Heart right ventricle (tissue), 16 donors: ENCODE measurements at regions not wholly inside any gene's neighbourhood (a gene's known extent, or its start where the extent isn't known, plus 50 kb on each side); places are given as distances from the start of the nearest gene placed in this dataset.

Source experiments
- ATAC-seq, 8 donors: fragments of 200-7000 bp; cut with Tn5 transposase; one replicate each; pipeline ENCODE4 v1.9.1; 2020; ENCODE audit warnings: mild to moderate bottlenecking in 8 of 8, moderate library complexity in 8 of 8, moderate number of reproducible peaks in 1 of 8
- DNase-seq, 2 donors: peaks; one replicate each; pipeline ENCODE4 v3.0.0-alpha.2; 2020
- H3K27ac ChIP-seq, 10 donors: fragments of 200-600 bp; sonication (generic) in 2 of 10; one replicate each; pipeline versions ENCODE4 v1.5.0 to v1.8.0; 2020 to 2022; ENCODE audit warnings: mild to moderate bottlenecking in 3 of 10
- H3K27me3 ChIP-seq, 7 donors: fragments of 200-600 bp; one replicate each; pipeline ENCODE4 v1.8.0; 2021 to 2022; ENCODE audit warnings: mild to moderate bottlenecking in 2 of 7
- H3K36me3 ChIP-seq, 9 donors: fragments of 200-600 bp; sonication (generic) in 1 of 9; one replicate each; pipeline versions ENCODE4 v1.5.0 to v1.8.0; 2020 to 2022; ENCODE audit warnings: mild to moderate bottlenecking in 2 of 9
- H3K4me1 ChIP-seq, 9 donors: fragments of 200-600 bp; sonication (generic) in 1 of 9; one replicate each; pipeline versions ENCODE4 v1.5.0 to v1.8.0; 2020 to 2022; ENCODE audit warnings: mild to moderate bottlenecking in 4 of 9
- H3K4me3 ChIP-seq, 10 donors: fragments of 200-600 bp; sonication (generic) in 2 of 10; one replicate each; pipeline versions ENCODE4 v1.5.0 to v1.8.0; 2020 to 2022; ENCODE audit warnings: mild to moderate bottlenecking in 7 of 10, moderate library complexity in 2 of 10
- H3K9me3 ChIP-seq, 11 donors: fragments of 200-600 bp in 10 of 11; sonication (generic) in 2 of 11; one replicate each; pipeline versions ENCODE4 v1.5.0 to v1.8.0; 2013 to 2022; ENCODE audit warnings: mild to moderate bottlenecking in 2 of 11, control low read depth in 1 of 11, moderate library complexity in 1 of 11
- CTCF ChIP-seq, 9 donors: fragments of 200-600 bp; sonication (generic) in 2 of 9; IDR thresholded peaks; one replicate each; pipeline versions ENCODE4 v1.5.0 to v1.8.0; 2021 to 2022; ENCODE audit warnings: antibody characterized with exemption in 9 of 9, mild to moderate bottlenecking in 5 of 9, moderate library complexity in 1 of 9
- WGBS, 2 donors: extraction: QIAGEN DNeasy Blood & Tissue Kit; methylation state at CpG; one replicate each; pipeline ENCODE4 v1.1.7; 2013; ENCODE audit warnings: inconsistent platforms in 1 of 2; 5-methylcytosine and 5-hydroxymethylcytosine counted together
- intact Hi-C, 10 donors: fragments of 100-400 bp; cut with DNase I; formaldehyde crosslinking; loops; one replicate each; pipeline versions ENCODE4 v1.11.1 to v1.14.2; 2022
- donor health status: Arrhythmogenic right ventricular cardiomyopathy.
- donor health status: ischemic (EF 13 %, LVEDD 7.1; RV severe dilation, severe dysfunction).
- donor health status: healthy with polysubstance abuse.
- donor health status: DM: no; HTN: yes; CAD: no.
- donor health status: DM: no; HTN: no; CAD: no.
- donor health status: ischemic (EF 25% LVEDD 6.9; RV normal size, moderate dysfunction).
- donor health status: ischemic (EF 25% LVEDD 5.7; RV mildly dilated, moderate dysfunction).
- donor health status: healthy.
- donor health status: DM: yes; HTN: yes; CAD: no.
- donor health status: Ischemic cardiomyopathy.
- donor health status: ischemic (EF 35%, LVEDD 5.7; RV mildly dilated, moderate dysfunction).
- donor health status: nonischemic (EF 11% LVEDD 7.7; RV severe dilation, severe dysfunction).
- donor health status: DM: yes; HTN: yes; CAD: no.
- donor health status: PGD.
- donor health status: ischemic (EF 29% LVEDD 5.4; RV normal size, mild dysfunction).
- donor health status: nonischemic (EF 23%, LVEDD 6.1; RV moderate dilation, normal function).

- no peaks in the 10 kb centered on the region for H3K36me3 ChIP-seq
- H3K4me1 ChIP-seq = no peaks in the 10 kb centered on the region
- DNase-seq (no peak), ATAC-seq (no peak)
- intact Hi-C loops = no loop called here
- H3K27me3 ChIP-seq = no peaks in the 10 kb centered on the region
- 71 to 72% methylated on average over 2 of the region's 2 CpGs for WGBS, 2 donors
- no peak overlapping the region for H3K27ac ChIP-seq
- TF ChIP-seq CTCF (IDR thresholded peaks at IDR 0.05) = no peak
- no peak overlapping the region for H3K4me3 ChIP-seq
- H3K9me3 ChIP-seq = no peaks in the 10 kb centered on the region
Observed at GRCh38 chr3:68249265-68249664, 594.9 kb upstream of the SUCLG2 start.

- Histone ChIP-seq H3K36me3 (no peaks in the 10 kb centered on the region), H3K9me3 (no peaks in the 10 kb centered on the region), H3K27me3 (no peaks in the 10 kb centered on the region), H3K27ac (no peak overlapping the region), H3K4me3 (no peak overlapping the region), H3K4me1 (no peaks in the 10 kb centered on the region)
- TF ChIP-seq CTCF (IDR thresholded peaks at IDR 0.05) = no peak
- WGBS, 2 donors = 71 to 80% methylated on average over 1 of the region's 1 CpG
- DNase-seq (no peak), ATAC-seq (no peak)
- intact Hi-C loops = no loop called here
Observed at GRCh38 chr3:68242606-68243005, 588.2 kb upstream of the SUCLG2 start.

- Histone ChIP-seq H3K27ac (no peak overlapping the region), H3K9me3 (no peaks in the 10 kb centered on the region), H3K4me3 (no peak overlapping the region), H3K36me3 (no peaks in the 10 kb centered on the region), H3K4me1 (no peaks in the 10 kb centered on the region), H3K27me3 (no peaks in the 10 kb centered on the region)
- no peak for TF ChIP-seq CTCF (IDR thresholded peaks at IDR 0.05)
- 28 to 43% methylated on average over 1 of the region's 1 CpG for WGBS, 2 donors
- DNase-seq (no peak), ATAC-seq (no peak)
- intact Hi-C loops = no loop called here
Observed at GRCh38 chr3:68239542-68239941, 585.1 kb upstream of the SUCLG2 start.

GRCh38 chr3:68234076-68234780, 579.8 kb upstream of the SUCLG2 start:
- intact Hi-C loops = no loop called here
- Histone ChIP-seq H3K36me3 (no peaks in the 10 kb centered on the region), H3K9me3 (peaks cover 0 to 8% (median 0%) of the 10 kb centered on the region in 11 donors), H3K27me3 (no peaks in the 10 kb centered on the region), H3K4me1 (no peaks in the 10 kb centered on the region), H3K27ac (no peak overlapping the region), H3K4me3 (no peak overlapping the region)
- TF ChIP-seq CTCF (IDR thresholded peaks at IDR 0.05) = no peak
- no peak for ATAC-seq
- DNase-seq = no peak
- WGBS, 2 donors = 62 to 63% methylated on average over 8 of the region's 8 CpGs
